Limb (tissue), 2 donors: ENCODE measurements at regions not wholly inside any gene's neighbourhood (a gene's known extent, or its start where the extent isn't known, plus 50 kb on each side); places are given as distances from the start of the nearest gene placed in this dataset.

ENCODE experiments used
- DNase-seq, 2 donors: peaks; one replicate each; pipeline ENCODE4 v3.0.0-alpha.2; 2016; ENCODE audit errors: extremely low spot score in 2 of 2

- DNase-seq: no peak
Measured at GRCh38 chr5:82346399-82347165, 68.4 kb upstream of the RPS23 start.

- no peak for DNase-seq
Measured at GRCh38 chr5:82345108-82345507, 67.0 kb upstream of the RPS23 start.

GRCh38 chr5:82341325-82341724 is 63.2 kb upstream of the RPS23 start:
- no peak for DNase-seq

GRCh38 chr5:82340799-82341198 is 62.6 kb upstream of the RPS23 start:
- DNase-seq: no peak

- DNase-seq: no peak
Measured at GRCh38 chr5:82339792-82340191, 61.6 kb upstream of the RPS23 start.

GRCh38 chr5:82338771-82339373 is 60.7 kb upstream of the RPS23 start:
- DNase-seq: no peak

- DNase-seq: no peak
Measured at GRCh38 chr5:82336959-82337351, 58.8 kb upstream of the RPS23 start.

GRCh38 chr5:82336226-82336958 is 58.2 kb upstream of the RPS23 start:
- DNase-seq: no peak

GRCh38 chr5:82335806-82336205 is 57.7 kb upstream of the RPS23 start:
- no peak for DNase-seq

GRCh38 chr5:82334856-82335255 is 56.7 kb upstream of the RPS23 start:
- DNase-seq: no peak

- no peak for DNase-seq
Measured at GRCh38 chr5:82334085-82334692, 56.0 kb upstream of the RPS23 start.

GRCh38 chr5:82332886-82333615 is 54.9 kb upstream of the RPS23 start:
- no peak for DNase-seq

GRCh38 chr5:82332064-82332855 is 54.1 kb upstream of the RPS23 start:
- DNase-seq: no peak

- no peak for DNase-seq
Measured at GRCh38 chr5:82331557-82331956, 53.4 kb upstream of the RPS23 start.

- no peak for DNase-seq
Measured at GRCh38 chr5:82330530-82331270, 52.5 kb upstream of the RPS23 start.

GRCh38 chr5:82329393-82329792 is 51.2 kb upstream of the RPS23 start:
- DNase-seq: no peak
